ENCODE measurements at regions not wholly inside any gene's neighbourhood (a gene's known extent, or its start where the extent isn't known, plus 50 kb on each side); places are given as distances from the start of the nearest gene placed in this dataset.

DNA sequence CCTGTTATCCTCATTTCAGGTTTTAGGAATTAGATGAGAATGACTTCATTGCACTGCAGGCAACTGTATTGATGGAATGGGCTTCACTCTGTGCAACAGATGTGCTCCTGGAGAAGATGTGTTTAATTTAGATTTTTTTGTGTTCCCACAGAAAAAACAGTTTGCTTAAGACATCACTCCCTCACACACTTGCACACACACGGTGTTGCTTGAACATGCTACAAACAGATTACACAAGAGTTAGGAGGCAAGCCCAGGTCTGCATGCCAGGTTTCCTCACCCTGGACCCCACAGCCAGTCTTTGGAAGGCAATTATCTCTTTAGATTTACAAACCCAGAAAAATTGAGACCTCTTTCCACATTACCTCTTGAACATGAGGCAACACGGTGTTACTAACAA lies 93.7 kb upstream of the KLHL29 start:
- no peaks in the 10 kb centered on the region for H3K9me3 ChIP-seq
- H3K27ac ChIP-seq, result no peak overlapping the region
- no peak overlapping the region for H3K4me3 ChIP-seq
- ChIA-PET CTCF (interaction anchor here (0.7 kb wide), 1 partner anchor 16 kb away, joined by 3 read pairs; no protein-coding TSS in a partner anchor), POLR2A (no interaction called here)
- no peak for FAIRE-seq
- TF ChIP-seq, protein P1, sequence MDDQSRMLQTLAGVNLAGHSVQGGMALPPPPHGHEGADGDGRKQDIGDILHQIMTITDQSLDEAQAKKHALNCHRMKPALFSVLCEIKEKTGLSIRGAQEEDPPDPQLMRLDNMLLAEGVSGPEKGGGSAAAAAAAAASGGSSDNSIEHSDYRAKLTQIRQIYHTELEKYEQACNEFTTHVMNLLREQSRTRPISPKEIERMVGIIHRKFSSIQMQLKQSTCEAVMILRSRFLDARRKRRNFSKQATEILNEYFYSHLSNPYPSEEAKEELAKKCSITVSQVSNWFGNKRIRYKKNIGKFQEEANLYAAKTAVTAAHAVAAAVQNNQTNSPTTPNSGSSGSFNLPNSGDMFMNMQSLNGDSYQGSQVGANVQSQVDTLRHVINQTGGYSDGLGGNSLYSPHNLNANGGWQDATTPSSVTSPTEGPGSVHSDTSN (IDR thresholded peaks at IDR 0.05), result no peak
- TF ChIP-seq FOSL2 (IDR thresholded peaks at IDR 0.05), result no peak
- no peak for TF ChIP-seq FOSL2 (CRISPR knock-in tag; IDR thresholded peaks at IDR 0.05)
- no peak for ATAC-seq
- H3K4me1 ChIP-seq, result peaks cover 2% of the 10 kb centered on the region; the same call in 1 of the 3 replicates
- no peak for DNase-seq (ENCODE audit: low read depth in 1 of 2, low spot score in 1 of 2)
- WGBS (ENCODE audit: missing lambda C conversion rate), result 21% methylated on average over 2 of the region's 2 CpGs
- no peak overlapping the region for H3K4me2 ChIP-seq

DNA sequence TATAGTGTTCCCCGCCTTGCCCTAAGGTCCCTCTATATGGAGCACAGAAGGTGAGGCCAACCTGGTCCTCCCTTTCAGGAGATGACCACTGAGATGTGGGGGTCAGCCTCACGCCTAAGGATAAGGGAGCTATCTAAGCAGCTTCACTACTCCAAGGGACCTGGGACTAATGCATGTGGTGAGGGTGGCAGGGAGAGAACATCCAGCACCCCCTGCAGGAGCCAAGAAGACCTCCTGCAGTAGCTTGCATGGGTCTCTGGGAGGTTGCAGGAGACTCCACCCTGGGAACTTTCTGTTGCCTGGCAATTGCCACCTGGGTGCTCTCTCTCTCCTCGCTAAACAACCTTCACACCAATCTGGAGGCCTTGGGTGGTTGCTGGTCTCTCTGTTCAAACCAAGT lies 93.0 kb upstream of the KLHL29 start:
- peak in 1 of 2 experiments; percentile 52; a peak in 2 of 6 replicates for ATAC-seq
- FAIRE-seq, result no peak
- Histone ChIP-seq H3K4me3 (no peak overlapping the region), H3K9me3 (no peaks in the 10 kb centered on the region), H3K4me1 (no peaks in the 10 kb centered on the region), H3K27ac (no peak overlapping the region), H3K4me2 (no peak overlapping the region)
- POLR2A ChIA-PET, result no interaction called here
- CTCF ChIA-PET, result interaction anchor here (0.5 to 1.0 kb wide), 2 partner anchors 17 to 270 kb away, joined by 3 read pairs; no protein-coding TSS in a partner anchor
- peak in 1 of 2 experiments; percentile 11 for DNase-seq (ENCODE audit: low read depth in 1 of 2, low spot score in 1 of 2)
- 51% methylated on average over 3 of the region's 3 CpGs for WGBS (ENCODE audit: missing lambda C conversion rate)
- no peak for TF ChIP-seq ZFP36 (IDR thresholded peaks at IDR 0.05; ENCODE audit: borderline replicate concordance, partially characterized antibody)

DNA sequence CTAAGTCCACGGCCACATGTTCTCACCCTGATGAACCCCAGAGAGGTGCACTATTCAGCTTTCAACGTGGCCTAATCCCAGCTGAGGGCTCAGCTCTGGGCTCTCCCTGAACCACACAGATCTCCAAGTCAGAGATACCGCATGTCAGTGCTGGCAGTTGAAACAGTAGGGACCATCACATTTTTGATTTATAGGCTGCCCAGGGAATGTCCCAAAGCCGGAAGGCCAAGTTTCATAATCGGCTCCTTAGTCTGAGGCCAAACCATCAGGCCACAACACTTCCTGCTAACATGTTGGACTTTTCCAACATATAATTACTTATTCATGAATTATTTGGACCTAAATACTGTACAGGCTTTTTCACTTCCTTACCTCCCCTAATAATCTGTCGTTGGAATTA lies 91.9 kb upstream of the KLHL29 start:
- H3K4me2 ChIP-seq, result no peak overlapping the region
- CTCF ChIA-PET, result interaction anchor here (0.8 to 1.3 kb wide), 4 partner anchors 17 to 37 kb away, joined by 3 read pairs; no protein-coding TSS in a partner anchor
- H3K4me3 ChIP-seq, result no peak overlapping the region
- POLR2A ChIA-PET, result no interaction called here
- FAIRE-seq, result no peak
- no peaks in the 10 kb centered on the region for H3K4me1 ChIP-seq
- no peak for ATAC-seq
- no peak overlapping the region for H3K27ac ChIP-seq
- TF ChIP-seq RAD21 (conservative IDR thresholded peaks at IDR 0.05 in 1 of 2, IDR thresholded peaks at IDR 0.05 in 1 of 2) (no peak), HOXB13 (CRISPR knock-in tag; IDR thresholded peaks at IDR 0.05; ENCODE audit: low read depth) (no peak), NFE2L2 (conservative IDR thresholded peaks at IDR 0.05; ENCODE audit: low read length) (no peak), ZC3H11A (IDR thresholded peaks at IDR 0.05) (no peak), ZSCAN20 (CRISPR knock-in tag; IDR thresholded peaks at IDR 0.05) (no peak), ESRRA (IDR thresholded peaks at IDR 0.05; ENCODE audit: borderline replicate concordance, low read length) (no peak), NR3C1 (IDR thresholded peaks at IDR 0.05) (no peak), RARB (CRISPR knock-in tag; IDR thresholded peaks at IDR 0.05) (no peak), TFCP2L1 (CRISPR knock-in tag; IDR thresholded peaks at IDR 0.05) (no peak)
- TF ChIP-seq, protein P2, sequence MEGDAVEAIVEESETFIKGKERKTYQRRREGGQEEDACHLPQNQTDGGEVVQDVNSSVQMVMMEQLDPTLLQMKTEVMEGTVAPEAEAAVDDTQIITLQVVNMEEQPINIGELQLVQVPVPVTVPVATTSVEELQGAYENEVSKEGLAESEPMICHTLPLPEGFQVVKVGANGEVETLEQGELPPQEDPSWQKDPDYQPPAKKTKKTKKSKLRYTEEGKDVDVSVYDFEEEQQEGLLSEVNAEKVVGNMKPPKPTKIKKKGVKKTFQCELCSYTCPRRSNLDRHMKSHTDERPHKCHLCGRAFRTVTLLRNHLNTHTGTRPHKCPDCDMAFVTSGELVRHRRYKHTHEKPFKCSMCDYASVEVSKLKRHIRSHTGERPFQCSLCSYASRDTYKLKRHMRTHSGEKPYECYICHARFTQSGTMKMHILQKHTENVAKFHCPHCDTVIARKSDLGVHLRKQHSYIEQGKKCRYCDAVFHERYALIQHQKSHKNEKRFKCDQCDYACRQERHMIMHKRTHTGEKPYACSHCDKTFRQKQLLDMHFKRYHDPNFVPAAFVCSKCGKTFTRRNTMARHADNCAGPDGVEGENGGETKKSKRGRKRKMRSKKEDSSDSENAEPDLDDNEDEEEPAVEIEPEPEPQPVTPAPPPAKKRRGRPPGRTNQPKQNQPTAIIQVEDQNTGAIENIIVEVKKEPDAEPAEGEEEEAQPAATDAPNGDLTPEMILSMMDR (IDR thresholded peaks at IDR 0.05), result no peak
- TF ChIP-seq, protein P3, sequence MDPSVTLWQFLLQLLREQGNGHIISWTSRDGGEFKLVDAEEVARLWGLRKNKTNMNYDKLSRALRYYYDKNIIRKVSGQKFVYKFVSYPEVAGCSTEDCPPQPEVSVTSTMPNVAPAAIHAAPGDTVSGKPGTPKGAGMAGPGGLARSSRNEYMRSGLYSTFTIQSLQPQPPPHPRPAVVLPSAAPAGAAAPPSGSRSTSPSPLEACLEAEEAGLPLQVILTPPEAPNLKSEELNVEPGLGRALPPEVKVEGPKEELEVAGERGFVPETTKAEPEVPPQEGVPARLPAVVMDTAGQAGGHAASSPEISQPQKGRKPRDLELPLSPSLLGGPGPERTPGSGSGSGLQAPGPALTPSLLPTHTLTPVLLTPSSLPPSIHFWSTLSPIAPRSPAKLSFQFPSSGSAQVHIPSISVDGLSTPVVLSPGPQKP (IDR thresholded peaks at IDR 0.05; ENCODE audit: low read depth, low read length), result no peak
- TF ChIP-seq, protein P4, sequence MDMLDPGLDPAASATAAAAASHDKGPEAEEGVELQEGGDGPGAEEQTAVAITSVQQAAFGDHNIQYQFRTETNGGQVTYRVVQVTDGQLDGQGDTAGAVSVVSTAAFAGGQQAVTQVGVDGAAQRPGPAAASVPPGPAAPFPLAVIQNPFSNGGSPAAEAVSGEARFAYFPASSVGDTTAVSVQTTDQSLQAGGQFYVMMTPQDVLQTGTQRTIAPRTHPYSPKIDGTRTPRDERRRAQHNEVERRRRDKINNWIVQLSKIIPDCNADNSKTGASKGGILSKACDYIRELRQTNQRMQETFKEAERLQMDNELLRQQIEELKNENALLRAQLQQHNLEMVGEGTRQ (IDR thresholded peaks at IDR 0.05), result no peak
- H3K9me3 ChIP-seq, result no peaks in the 10 kb centered on the region
- WGBS (ENCODE audit: missing lambda C conversion rate), result 38% methylated on average over 6 of the region's 6 CpGs
- no peak for DNase-seq (ENCODE audit: low read depth in 1 of 2, low spot score in 1 of 2)
